ENCODE measurements at regions not wholly inside any gene's neighbourhood (a gene's known extent, or its start where the extent isn't known, plus 50 kb on each side); places are given as distances from the start of the nearest gene placed in this dataset.

DNA sequence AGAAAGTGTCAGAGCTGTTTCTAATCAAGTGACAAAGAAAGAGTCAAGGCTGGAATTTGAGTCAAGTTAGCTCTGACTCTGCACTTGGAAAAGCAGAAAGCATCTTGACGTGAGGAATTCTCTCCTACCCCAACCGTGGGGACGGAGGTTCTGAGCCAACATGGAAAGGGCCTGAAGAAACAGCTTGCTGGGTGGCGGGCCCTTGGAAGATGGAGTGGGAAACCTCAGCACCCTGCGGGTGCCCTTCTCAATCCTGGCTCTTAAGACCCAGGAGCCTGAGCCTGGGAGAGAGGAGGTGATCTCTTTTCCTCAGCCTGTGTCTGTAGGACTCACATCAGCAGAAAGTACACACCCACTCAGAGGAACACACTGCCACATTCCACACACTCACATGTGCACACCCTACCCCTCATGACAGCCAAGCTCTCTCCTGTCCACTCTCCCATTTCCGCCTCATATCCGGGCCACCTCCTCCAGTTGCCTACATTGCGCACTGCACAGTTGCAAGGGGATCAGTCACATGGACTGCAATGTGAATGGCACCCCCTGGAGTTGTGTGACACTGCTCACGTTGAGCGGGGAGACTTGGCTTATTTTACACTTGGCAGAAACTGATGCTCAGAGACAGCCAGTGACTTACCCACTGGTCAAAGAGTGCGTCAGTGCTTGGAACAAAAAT, 101.5 kb upstream of the SLC6A6 start:
- Mint-ChIP-seq H3K27me3 (peaks cover 21% of the 10 kb centered on the region), H3K4me3 (no peak overlapping the region), H3K27ac (no peak overlapping the region), H3K36me3 (ENCODE audit: low read depth) (peaks cover 2% of the 10 kb centered on the region), H3K4me1 (peaks cover 23% of the 10 kb centered on the region)
- H3K9me3 ChIP-seq (ENCODE audit: control insufficient read depth, low read length, poor library complexity, severe bottlenecking): no peaks in the 10 kb centered on the region
- DNase-seq (no peak), ATAC-seq (no peak)

DNA sequence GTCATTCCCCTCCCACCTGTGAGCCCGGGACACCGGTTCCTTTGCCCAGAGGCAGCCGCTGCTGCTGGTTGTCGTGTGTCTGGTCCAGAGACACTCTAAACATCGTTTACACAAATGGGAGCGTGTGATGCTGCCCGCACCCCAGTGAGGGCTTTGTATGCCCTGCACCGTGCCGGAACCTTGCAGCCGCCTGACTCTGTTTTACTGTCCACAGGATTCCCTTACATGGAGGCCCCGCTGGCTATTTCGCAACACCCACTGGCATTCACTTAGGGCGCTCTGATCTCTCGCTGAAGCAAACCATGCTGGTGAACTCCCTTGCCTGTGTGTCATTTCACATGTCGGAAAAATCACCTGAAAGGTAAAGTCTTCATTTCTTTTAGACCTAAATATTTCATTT, 100.8 kb upstream of the SLC6A6 start:
- no peak for ATAC-seq

DNA sequence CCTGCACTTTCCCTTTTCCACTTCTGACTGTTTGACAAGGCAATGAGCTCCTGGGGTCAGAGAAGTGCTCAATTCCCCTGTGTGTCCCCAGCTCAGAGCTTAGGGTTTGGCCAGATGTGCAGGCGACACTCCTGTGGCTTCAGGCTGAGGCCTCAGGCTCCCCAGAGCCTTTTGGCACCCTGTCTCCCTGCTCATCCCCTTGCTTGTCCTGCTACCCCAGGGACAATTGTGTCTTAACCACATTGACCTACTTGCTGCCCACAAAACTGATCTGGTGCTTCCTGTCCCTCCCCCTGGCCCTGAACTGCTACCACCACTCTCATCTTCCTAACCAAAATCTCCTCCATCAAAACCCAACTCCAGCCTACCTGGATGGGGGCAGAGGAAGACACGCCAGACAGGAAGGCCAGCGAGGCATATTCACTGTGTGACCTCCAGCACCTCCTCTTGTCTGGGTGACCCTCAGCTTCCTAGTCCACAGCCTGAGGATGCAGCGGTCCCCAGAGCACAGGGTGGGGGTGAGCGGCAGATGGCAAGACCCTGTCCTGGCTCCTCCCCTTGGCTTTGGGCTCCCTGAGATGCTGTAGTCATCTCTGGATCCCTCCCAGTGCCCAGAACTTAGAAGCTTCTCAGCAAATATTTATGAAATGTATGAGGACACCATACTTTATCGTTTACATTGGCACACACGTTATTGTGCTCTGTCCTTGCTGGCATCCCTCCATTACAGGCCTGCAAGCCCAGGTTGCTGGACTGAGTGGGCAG, 98.9 kb upstream of the SLC6A6 start:
- peaks cover 12% of the 10 kb centered on the region for H3K36me3 Mint-ChIP-seq (ENCODE audit: low read depth)
- DNase-seq: no peak
- H3K27me3 Mint-ChIP-seq: peaks cover 34% of the 10 kb centered on the region
- ATAC-seq: peak; percentile 42
- no peaks in the 10 kb centered on the region for H3K9me3 ChIP-seq (ENCODE audit: control insufficient read depth, low read length, poor library complexity, severe bottlenecking)
- H3K4me1 Mint-ChIP-seq: peaks cover 28% of the 10 kb centered on the region
- H3K4me3 Mint-ChIP-seq: peak overlapping the region; percentile 72
- H3K27ac Mint-ChIP-seq: no peak overlapping the region

More for the DNA sequence above, 100.8 kb upstream of the SLC6A6 start:
- peaks cover 3% of the 10 kb centered on the region for H3K36me3 Mint-ChIP-seq (ENCODE audit: low read depth)
- DNase-seq: no peak
- no peaks in the 10 kb centered on the region for H3K9me3 ChIP-seq (ENCODE audit: control insufficient read depth, low read length, poor library complexity, severe bottlenecking)
- H3K4me3 Mint-ChIP-seq: no peak overlapping the region
- peaks cover 22% of the 10 kb centered on the region for H3K27me3 Mint-ChIP-seq
- peaks cover 25% of the 10 kb centered on the region for H3K4me1 Mint-ChIP-seq
- H3K27ac Mint-ChIP-seq: no peak overlapping the region

DNA sequence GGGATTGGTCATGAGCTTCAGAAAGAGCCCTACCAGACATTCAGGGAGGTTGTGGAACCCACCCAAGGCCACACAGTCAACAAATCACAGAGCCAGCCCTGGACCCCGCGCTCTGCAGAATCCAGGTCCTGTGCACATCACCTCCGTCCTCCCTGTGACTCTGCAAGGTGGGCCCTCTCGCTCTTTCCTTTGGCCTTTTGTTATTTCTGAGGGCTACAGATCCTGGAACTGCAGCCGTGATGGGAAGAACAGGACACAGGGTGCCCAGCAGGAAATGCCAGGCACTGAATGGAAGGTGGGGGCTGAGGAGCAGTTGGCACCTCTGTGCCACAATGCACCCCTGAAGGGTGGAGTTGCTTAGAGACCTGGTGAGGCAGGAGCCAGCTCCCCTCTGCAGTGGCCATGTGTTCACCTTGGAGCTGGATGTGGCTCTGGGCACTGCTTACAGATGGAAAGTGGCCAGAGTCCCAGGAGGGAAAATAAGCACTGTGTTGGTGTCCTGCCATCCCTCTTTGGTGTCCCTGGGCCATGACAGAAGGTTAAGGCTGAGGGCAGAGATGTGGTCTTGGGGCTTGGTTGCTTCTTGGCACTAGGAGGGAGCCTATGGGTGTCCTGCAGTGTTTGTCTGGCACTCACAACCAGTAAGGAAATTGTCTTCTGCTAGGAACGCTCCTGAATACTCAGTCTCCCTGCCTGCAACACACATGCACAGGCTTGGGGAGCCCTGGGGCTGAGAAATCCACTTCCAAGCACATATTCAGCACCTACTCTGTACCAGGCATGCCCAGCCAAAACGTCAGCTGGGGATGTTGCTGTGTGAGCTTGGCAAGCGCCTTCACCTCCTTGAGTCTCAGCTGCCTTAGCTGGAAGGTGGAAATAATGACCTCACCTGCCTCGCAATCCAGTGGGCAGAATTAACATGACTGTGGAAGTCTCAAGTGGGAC, 98.0 kb upstream of the SLC6A6 start:
- peaks cover 40% of the 10 kb centered on the region for H3K27me3 Mint-ChIP-seq
- H3K4me1 Mint-ChIP-seq: peaks cover 28% of the 10 kb centered on the region
- DNase-seq (no peak), ATAC-seq (no peak)
- H3K27ac Mint-ChIP-seq: no peak overlapping the region
- H3K4me3 Mint-ChIP-seq: no peak overlapping the region
- H3K9me3 ChIP-seq (ENCODE audit: control insufficient read depth, low read length, poor library complexity, severe bottlenecking): no peaks in the 10 kb centered on the region
- H3K36me3 Mint-ChIP-seq (ENCODE audit: low read depth): peaks cover 15% of the 10 kb centered on the region

DNA sequence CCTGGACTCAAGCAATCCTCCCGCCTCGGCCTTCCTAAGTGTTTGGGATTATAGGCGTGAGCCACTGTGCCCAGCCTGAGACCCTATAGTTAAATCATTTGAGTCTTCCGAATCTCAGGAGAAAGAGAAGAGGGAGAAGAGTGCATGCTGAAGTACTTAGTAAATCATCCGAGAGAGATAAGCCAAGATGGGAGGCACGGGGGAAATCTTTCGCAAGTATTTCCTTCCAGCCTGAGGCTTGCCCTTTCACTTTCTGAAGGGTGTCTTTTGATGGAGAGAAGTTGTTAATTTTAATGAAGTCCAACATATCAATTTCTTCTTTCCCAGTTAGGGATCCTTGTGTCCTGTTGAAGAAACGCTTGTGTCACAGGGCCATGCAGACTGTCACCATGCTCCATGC, 97.1 kb upstream of the SLC6A6 start:
- ATAC-seq: no peak
- H3K27ac Mint-ChIP-seq: no peak overlapping the region

DNA sequence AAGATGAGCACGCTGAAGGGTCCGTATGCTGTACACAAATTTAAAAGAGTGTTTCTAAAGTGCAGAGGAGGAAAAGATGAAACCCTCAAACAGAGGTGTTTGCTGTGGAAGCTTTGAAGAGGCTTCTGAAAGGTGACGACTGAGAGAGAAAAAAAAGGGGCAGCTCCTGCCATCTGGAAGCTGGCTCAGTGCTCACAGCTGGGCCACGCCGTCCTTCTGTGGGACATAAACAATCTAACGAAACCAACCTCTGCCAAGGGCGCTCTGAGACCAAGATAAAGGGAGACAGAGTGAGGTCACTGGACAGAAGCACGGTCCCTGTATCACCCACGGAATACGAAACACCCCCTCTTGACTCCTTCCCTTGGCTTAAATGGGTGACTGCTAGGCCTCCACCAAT, 96.3 kb upstream of the SLC6A6 start:
- no peak for ATAC-seq

More for the DNA sequence above, 97.1 kb upstream of the SLC6A6 start:
- no peaks in the 10 kb centered on the region for H3K9me3 ChIP-seq (ENCODE audit: control insufficient read depth, low read length, poor library complexity, severe bottlenecking)
- peaks cover 27% of the 10 kb centered on the region for H3K4me1 Mint-ChIP-seq
- no peak for DNase-seq
- H3K36me3 Mint-ChIP-seq (ENCODE audit: low read depth): peaks cover 15% of the 10 kb centered on the region
- no peak overlapping the region for H3K4me3 Mint-ChIP-seq
- H3K27me3 Mint-ChIP-seq: peaks cover 49% of the 10 kb centered on the region

DNA sequence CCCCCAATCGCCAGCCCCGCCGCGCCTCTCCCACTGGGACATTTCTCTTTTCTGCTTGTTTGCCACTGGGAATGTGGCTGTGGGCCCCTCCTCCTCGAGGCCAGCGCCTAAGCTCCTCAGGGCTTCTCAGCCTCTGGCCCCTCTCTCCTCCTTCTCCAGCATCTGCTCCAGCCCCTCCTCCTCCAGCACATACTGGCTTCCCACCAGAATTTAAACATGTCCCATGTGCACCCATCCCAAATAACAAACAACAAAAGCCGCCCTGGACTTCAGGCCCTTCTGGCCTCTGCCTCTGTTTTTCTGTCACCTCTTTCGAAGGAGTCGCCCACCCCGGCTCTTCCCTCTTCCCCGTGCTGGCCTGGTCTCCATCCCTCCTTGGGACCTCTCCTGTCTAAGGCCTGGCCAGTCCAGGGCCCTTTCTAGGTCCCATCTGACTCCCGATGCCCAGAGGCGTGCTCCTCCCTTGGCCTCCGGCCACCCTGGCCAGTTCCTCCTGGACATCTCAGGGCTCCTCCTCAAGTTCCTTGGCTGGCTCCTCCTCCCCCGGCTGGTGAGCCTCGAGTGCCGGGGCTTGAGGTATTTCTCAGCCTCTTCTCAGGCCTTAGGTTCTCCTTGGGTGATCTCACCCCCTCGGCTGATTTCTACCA, 94.6 kb upstream of the SLC6A6 start:
- DNase-seq: no peak
- Mint-ChIP-seq H3K27ac (no peak overlapping the region), H3K36me3 (ENCODE audit: low read depth) (peaks cover 17% of the 10 kb centered on the region), H3K4me1 (peaks cover 25% of the 10 kb centered on the region), H3K27me3 (peaks cover 70% of the 10 kb centered on the region), H3K4me3 (no peak overlapping the region)
- ATAC-seq: no peak
- H3K9me3 ChIP-seq (ENCODE audit: control insufficient read depth, low read length, poor library complexity, severe bottlenecking): no peaks in the 10 kb centered on the region

More for the DNA sequence above, 96.3 kb upstream of the SLC6A6 start:
- Mint-ChIP-seq H3K27me3 (peaks cover 54% of the 10 kb centered on the region), H3K4me3 (no peak overlapping the region), H3K36me3 (ENCODE audit: low read depth) (peaks cover 15% of the 10 kb centered on the region), H3K27ac (no peak overlapping the region), H3K4me1 (peaks cover 25% of the 10 kb centered on the region)
- no peaks in the 10 kb centered on the region for H3K9me3 ChIP-seq (ENCODE audit: control insufficient read depth, low read length, poor library complexity, severe bottlenecking)
- no peak for DNase-seq

DNA sequence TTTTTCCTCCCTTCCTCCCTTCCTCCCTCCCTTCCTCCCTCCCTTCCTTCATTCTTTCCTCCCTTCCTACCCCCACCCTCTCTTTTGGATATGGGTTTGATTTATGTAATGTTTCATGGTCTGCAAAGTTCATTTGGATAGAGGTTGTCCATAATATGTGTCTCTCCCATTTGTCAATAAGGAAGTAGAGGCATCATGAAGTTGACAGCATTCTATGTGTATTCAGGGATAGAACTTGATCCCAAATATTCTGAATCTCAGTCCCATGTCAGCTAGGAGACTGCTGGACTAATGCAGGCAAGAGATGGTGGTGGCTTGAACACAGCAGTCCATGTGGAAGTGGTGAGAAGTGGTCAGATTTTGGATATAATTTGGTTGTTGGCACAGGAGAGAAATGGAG, 90.7 kb upstream of the SLC6A6 start:
- DNase-seq: no peak
- no peak for ATAC-seq

DNA sequence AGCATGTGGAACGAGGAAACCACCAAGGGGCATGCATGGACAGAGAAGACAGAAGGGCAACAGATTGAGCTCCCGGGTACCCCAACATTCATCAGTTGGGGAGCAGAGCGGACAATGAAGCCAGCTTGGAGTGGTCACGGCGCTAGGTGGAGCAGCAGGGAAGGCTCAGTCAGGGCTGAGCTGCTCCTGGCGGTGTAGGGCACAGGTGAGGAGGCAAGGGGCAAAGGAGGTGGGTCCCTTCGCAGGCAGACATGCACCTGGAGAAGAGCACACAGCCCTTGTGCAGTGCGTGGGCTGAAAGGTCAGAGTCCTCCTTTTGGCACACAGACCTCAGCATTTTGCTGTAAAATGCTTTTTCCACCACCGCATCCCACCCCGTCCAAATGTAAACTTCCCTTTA, 90.0 kb upstream of the SLC6A6 start:
- peaks cover 75% of the 10 kb centered on the region for H3K27me3 Mint-ChIP-seq
- no peaks in the 10 kb centered on the region for H3K9me3 ChIP-seq (ENCODE audit: control insufficient read depth, low read length, poor library complexity, severe bottlenecking)
- H3K4me1 Mint-ChIP-seq: peaks cover 6% of the 10 kb centered on the region
- DNase-seq (no peak), ATAC-seq (no peak)
- H3K27ac Mint-ChIP-seq: no peak overlapping the region
- H3K4me3 Mint-ChIP-seq: no peak overlapping the region
- H3K36me3 Mint-ChIP-seq (ENCODE audit: low read depth): peaks cover 9% of the 10 kb centered on the region

More for the DNA sequence above, 90.7 kb upstream of the SLC6A6 start:
- Mint-ChIP-seq H3K4me1 (peaks cover 6% of the 10 kb centered on the region), H3K27me3 (peaks cover 82% of the 10 kb centered on the region), H3K4me3 (no peak overlapping the region), H3K36me3 (ENCODE audit: low read depth) (peaks cover 12% of the 10 kb centered on the region), H3K27ac (no peak overlapping the region)
- H3K9me3 ChIP-seq (ENCODE audit: control insufficient read depth, low read length, poor library complexity, severe bottlenecking): no peaks in the 10 kb centered on the region

DNA sequence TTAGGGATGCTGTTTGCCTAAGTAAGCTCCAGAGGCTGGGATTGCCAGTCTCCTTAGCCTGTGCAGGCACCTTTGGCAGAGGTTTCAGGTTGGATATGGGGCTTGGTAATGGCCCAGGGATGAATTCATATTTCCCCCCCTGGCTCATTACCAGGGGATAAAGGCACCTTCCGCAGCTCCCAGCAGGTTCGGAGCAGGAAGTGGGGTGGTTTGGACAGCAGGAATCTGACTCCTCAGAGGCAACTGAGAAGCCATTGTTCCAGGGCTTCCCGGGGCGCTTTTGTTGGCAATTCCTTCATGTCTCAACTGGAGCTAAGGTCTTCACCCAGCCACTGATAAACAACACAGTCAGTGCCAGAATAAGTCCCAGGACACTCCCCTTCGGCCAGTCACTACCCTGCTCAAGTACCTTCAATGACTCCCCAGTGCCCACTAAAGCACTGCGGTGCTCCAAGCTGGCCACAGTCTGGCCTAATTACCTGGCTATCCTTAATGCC, 85.3 kb upstream of the SLC6A6 start:
- DNase-seq (no peak), ATAC-seq (no peak)
- H3K27me3 Mint-ChIP-seq: peaks cover 43% of the 10 kb centered on the region
- H3K36me3 Mint-ChIP-seq (ENCODE audit: low read depth): no peaks in the 10 kb centered on the region
- no peaks in the 10 kb centered on the region for H3K9me3 ChIP-seq (ENCODE audit: control insufficient read depth, low read length, poor library complexity, severe bottlenecking)
- peaks cover under 1% of the 10 kb centered on the region for H3K4me1 Mint-ChIP-seq
- H3K27ac Mint-ChIP-seq: no peak overlapping the region
- H3K4me3 Mint-ChIP-seq: no peak overlapping the region

DNA sequence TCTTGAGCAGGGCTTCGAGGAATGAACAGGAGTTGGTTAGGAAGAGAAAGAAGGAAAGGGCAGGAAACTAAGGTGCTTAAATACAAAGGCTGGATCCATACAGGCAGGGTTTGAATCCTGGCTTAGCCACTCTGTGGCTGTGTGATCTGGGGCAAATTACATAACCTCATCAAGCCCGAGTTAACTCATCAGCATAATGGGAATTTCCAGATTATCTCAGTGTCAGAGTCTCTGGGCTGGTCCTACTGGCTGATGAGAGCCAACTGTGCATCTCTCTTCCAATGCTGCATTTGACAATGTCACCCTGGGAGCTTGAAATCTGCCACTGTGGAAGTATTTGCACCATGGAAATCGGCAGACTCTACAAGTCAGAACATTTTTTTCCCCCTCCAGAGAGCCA, 83.8 kb upstream of the SLC6A6 start:
- H3K4me3 Mint-ChIP-seq: no peak overlapping the region
- H3K4me1 Mint-ChIP-seq: no peaks in the 10 kb centered on the region
- no peak overlapping the region for H3K27ac Mint-ChIP-seq
- DNase-seq (no peak), ATAC-seq (no peak)
- H3K9me3 ChIP-seq (ENCODE audit: control insufficient read depth, low read length, poor library complexity, severe bottlenecking): no peaks in the 10 kb centered on the region
- peaks cover 34% of the 10 kb centered on the region for H3K27me3 Mint-ChIP-seq
- H3K36me3 Mint-ChIP-seq (ENCODE audit: low read depth): no peaks in the 10 kb centered on the region

DNA sequence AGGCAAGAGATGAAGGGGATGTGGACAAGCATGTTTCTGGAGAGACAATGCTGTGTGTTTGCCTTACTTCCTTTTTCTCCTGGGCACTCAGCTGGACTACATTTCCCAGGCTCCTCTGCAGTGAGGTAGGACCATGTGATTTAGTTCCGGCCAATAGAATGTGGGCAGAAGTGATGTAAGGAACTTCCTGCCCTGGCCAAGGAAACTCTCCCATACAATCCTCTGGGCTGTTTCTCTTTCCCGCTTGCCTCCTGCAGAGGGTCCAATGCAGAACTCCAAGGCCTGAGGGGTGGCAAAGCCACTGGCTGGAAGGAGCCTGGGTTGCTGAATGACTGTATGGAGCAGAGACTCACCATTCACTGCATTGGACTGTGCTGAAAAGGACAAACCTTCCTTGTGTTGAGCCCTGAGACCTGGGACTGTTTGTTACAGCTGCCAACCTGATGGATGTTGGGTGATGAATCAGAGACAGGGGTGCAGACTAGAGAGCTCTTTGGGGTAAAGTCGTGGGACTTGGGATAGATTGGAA, 82.7 kb upstream of the SLC6A6 start:
- ATAC-seq: peak; percentile 37

More for the DNA sequence above, 82.7 kb upstream of the SLC6A6 start:
- H3K4me3 Mint-ChIP-seq: no peak overlapping the region
- H3K4me1 Mint-ChIP-seq: no peaks in the 10 kb centered on the region
- H3K27me3 Mint-ChIP-seq: peaks cover 30% of the 10 kb centered on the region
- H3K9me3 ChIP-seq (ENCODE audit: control insufficient read depth, low read length, poor library complexity, severe bottlenecking): no peaks in the 10 kb centered on the region
- no peak for DNase-seq
- no peaks in the 10 kb centered on the region for H3K36me3 Mint-ChIP-seq (ENCODE audit: low read depth)
- no peak overlapping the region for H3K27ac Mint-ChIP-seq
